ENCODE measurements at regions not wholly inside any gene's neighbourhood (a gene's known extent, or its start where the extent isn't known, plus 50 kb on each side); places are given as distances from the start of the nearest gene placed in this dataset.

GRCh38 chr3:66162766-66163165 lies 58.0 kb upstream of the SLC25A26 start:
- Histone ChIP-seq H3K9me2 (replicated peaks; ENCODE audit: insufficient read depth, low read length) (no peaks in the 10 kb centered on the region), H3F3A (ENCODE audit: insufficient read depth, low read length) (no peaks in the 10 kb centered on the region), H3K27me3 (replicated peaks; ENCODE audit: insufficient read depth, low read length) (no peaks in the 10 kb centered on the region), H3K79me2 (ENCODE audit: low read length) (no peaks in the 10 kb centered on the region), H3K4me3 (ENCODE audit: low read length) (no peak overlapping the region), H3K27ac (ENCODE audit: low read length) (no peak overlapping the region), H3K36me3 (replicated peaks; ENCODE audit: insufficient read depth, low read length) (no peaks in the 10 kb centered on the region), H4K20me1 (ENCODE audit: insufficient read depth, low read length) (no peaks in the 10 kb centered on the region), H3K9ac (ENCODE audit: low read length) (no peak overlapping the region), H3K9me3 (replicated peaks; ENCODE audit: insufficient read depth, low read length) (no peaks in the 10 kb centered on the region), H2AFZ (ENCODE audit: low read length) (no peak overlapping the region), H3K4me1 (ENCODE audit: low read length) (no peaks in the 10 kb centered on the region), H3K4me2 (ENCODE audit: low read depth, low read length) (no peak overlapping the region)
- TF ChIP-seq EZH2phosphoT487 (IDR thresholded peaks at IDR 0.05; ENCODE audit: low read length) (no peak), CTCF (IDR thresholded peaks at IDR 0.05; ENCODE audit: low read length) (no peak), EZH2 (optimal IDR thresholded peaks at IDR 0.05; ENCODE audit: low read depth, low read length) (no peak)
- no peak for DNase-seq

GRCh38 chr3:66158933-66159683 lies 61.7 kb upstream of the SLC25A26 start:
- no peak overlapping the region for H3K27ac ChIP-seq (ENCODE audit: low read length)
- no peak overlapping the region for H2AFZ ChIP-seq (ENCODE audit: low read length)
- no peaks in the 10 kb centered on the region for H3K36me3 ChIP-seq (replicated peaks; ENCODE audit: insufficient read depth, low read length)
- DNase-seq = no peak
- H3K4me2 ChIP-seq (ENCODE audit: low read depth, low read length) = no peak overlapping the region
- H3K4me3 ChIP-seq (ENCODE audit: low read length) = no peak overlapping the region
- no peaks in the 10 kb centered on the region for H3F3A ChIP-seq (ENCODE audit: insufficient read depth, low read length)
- H3K9me3 ChIP-seq (replicated peaks; ENCODE audit: insufficient read depth, low read length) = no peaks in the 10 kb centered on the region
- H3K27me3 ChIP-seq (replicated peaks; ENCODE audit: insufficient read depth, low read length) = no peaks in the 10 kb centered on the region
- H3K9ac ChIP-seq (ENCODE audit: low read length) = no peak overlapping the region
- H4K20me1 ChIP-seq (ENCODE audit: insufficient read depth, low read length) = no peaks in the 10 kb centered on the region
- H3K9me2 ChIP-seq (replicated peaks; ENCODE audit: insufficient read depth, low read length) = no peaks in the 10 kb centered on the region
- no peaks in the 10 kb centered on the region for H3K79me2 ChIP-seq (ENCODE audit: low read length)
- no peaks in the 10 kb centered on the region for H3K4me1 ChIP-seq (ENCODE audit: low read length)
- TF ChIP-seq EZH2phosphoT487 (IDR thresholded peaks at IDR 0.05; ENCODE audit: low read length) (no peak), EZH2 (optimal IDR thresholded peaks at IDR 0.05; ENCODE audit: low read depth, low read length) (no peak), CTCF (IDR thresholded peaks at IDR 0.05; ENCODE audit: low read length) (no peak)

- Histone ChIP-seq H3K27ac (ENCODE audit: low read length) (no peak overlapping the region), H3F3A (ENCODE audit: insufficient read depth, low read length) (no peaks in the 10 kb centered on the region), H4K20me1 (ENCODE audit: insufficient read depth, low read length) (no peaks in the 10 kb centered on the region), H3K4me2 (ENCODE audit: low read depth, low read length) (no peak overlapping the region), H3K36me3 (replicated peaks; ENCODE audit: insufficient read depth, low read length) (no peaks in the 10 kb centered on the region), H3K9me2 (replicated peaks; ENCODE audit: insufficient read depth, low read length) (no peaks in the 10 kb centered on the region), H3K79me2 (ENCODE audit: low read length) (no peaks in the 10 kb centered on the region), H3K9me3 (replicated peaks; ENCODE audit: insufficient read depth, low read length) (no peaks in the 10 kb centered on the region), H3K27me3 (replicated peaks; ENCODE audit: insufficient read depth, low read length) (no peaks in the 10 kb centered on the region), H3K4me1 (ENCODE audit: low read length) (no peaks in the 10 kb centered on the region), H3K9ac (ENCODE audit: low read length) (no peak overlapping the region), H3K4me3 (ENCODE audit: low read length) (no peak overlapping the region), H2AFZ (ENCODE audit: low read length) (no peak overlapping the region)
- DNase-seq = no peak
- TF ChIP-seq CTCF (IDR thresholded peaks at IDR 0.05; ENCODE audit: low read length) = no peak
- no peak for TF ChIP-seq EZH2phosphoT487 (IDR thresholded peaks at IDR 0.05; ENCODE audit: low read length)
- no peak for TF ChIP-seq EZH2 (optimal IDR thresholded peaks at IDR 0.05; ENCODE audit: low read depth, low read length)
Measured at GRCh38 chr3:66154444-66154861, 66.3 kb upstream of the SLC25A26 start.
